ENCODE measurements at regions not wholly inside any gene's neighbourhood (a gene's known extent, or its start where the extent isn't known, plus 50 kb on each side); places are given as distances from the start of the nearest gene placed in this dataset.

DNA sequence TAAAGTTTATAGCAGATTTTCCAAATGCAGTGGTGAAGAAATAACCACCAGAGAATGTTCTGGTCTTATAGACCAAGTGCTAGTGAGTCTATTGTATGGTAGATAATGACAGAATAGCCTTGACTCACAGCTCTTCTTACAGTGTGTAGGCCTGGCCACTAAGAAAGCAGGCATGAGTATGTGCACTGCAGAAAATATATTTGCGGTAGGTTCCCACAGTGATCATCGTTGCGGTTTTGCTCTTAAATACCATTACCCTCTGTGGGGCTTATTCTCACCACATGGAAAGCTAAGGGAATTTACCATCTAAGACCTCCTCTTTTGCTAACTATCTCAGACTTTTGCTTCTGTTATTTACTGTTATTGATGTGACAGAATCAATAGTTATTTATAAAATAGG lies 212.3 kb upstream of the SYNDIG1 start:
- Mint-ChIP-seq H3K4me1 (no peaks in the 10 kb centered on the region), H3K4me3 (no peak overlapping the region), H3K36me3 (no peaks in the 10 kb centered on the region), H3K9me3 (peaks cover 0 to 2% (median 0%) of the 10 kb centered on the region in 7 donors), H3K27ac (no peak overlapping the region), H3K27me3 (no peaks in the 10 kb centered on the region)
- ATAC-seq (ENCODE audit: low read depth in 2 of 2) = no peak
- DNase-seq = no peak

DNA sequence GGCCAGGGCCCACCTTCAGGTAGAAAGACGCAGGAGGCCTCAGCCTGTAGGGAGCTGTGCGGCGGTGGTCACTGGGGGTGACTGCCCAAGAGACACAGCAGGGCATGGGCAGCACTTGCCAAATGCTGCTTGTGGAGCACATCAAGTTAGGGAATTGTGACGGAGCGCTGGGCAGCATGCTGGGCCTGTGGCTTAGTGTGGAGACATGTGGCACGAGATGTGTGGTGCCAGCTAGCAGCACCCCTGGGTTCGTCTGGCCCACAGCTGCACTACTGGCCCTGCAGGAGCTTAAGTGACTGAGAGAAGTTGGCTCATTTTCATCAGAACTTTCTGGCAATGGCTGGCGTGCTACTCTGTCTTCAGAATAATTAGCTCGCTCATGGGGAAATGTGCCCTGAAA lies 213.1 kb upstream of the SYNDIG1 start:
- H3K27me3 Mint-ChIP-seq = no peaks in the 10 kb centered on the region
- H3K36me3 Mint-ChIP-seq = no peaks in the 10 kb centered on the region
- peaks cover 0 to 2% (median 0%) of the 10 kb centered on the region in 7 donors for H3K9me3 Mint-ChIP-seq
- no peak for ATAC-seq (ENCODE audit: low read depth in 2 of 2)
- DNase-seq = no peak
- H3K4me3 Mint-ChIP-seq = no peak overlapping the region
- H3K4me1 Mint-ChIP-seq = no peaks in the 10 kb centered on the region
- no peak overlapping the region for H3K27ac Mint-ChIP-seq

DNA sequence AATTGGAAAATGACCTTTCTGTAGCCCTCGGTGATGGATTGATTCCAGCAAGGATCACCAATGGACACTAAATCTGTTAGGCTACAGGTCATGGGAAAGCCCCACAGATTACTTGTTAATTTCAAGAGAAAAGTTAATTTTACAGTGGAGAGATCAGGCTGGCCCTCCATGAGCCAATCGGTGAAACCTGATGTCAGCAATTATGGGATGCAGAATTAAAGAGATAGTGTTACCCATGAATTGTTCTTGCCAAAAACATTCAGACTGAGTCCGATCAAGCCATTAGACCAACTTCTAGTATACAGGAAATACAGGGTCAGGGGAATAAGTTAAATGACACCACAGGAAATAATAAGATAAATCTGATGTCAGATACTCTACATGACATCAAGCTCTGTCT lies 214.9 kb upstream of the SYNDIG1 start:
- Mint-ChIP-seq H3K9me3 (no peaks in the 10 kb centered on the region), H3K27ac (peak overlapping the region in 1 of 6 donors; percentile 46), H3K27me3 (peaks cover 0 to 6% (median 4%) of the 10 kb centered on the region in 3 donors), H3K36me3 (no peaks in the 10 kb centered on the region), H3K4me3 (no peak overlapping the region), H3K4me1 (no peaks in the 10 kb centered on the region)
- DNase-seq (no peak), ATAC-seq (ENCODE audit: low read depth in 2 of 2) (no peak)

DNA sequence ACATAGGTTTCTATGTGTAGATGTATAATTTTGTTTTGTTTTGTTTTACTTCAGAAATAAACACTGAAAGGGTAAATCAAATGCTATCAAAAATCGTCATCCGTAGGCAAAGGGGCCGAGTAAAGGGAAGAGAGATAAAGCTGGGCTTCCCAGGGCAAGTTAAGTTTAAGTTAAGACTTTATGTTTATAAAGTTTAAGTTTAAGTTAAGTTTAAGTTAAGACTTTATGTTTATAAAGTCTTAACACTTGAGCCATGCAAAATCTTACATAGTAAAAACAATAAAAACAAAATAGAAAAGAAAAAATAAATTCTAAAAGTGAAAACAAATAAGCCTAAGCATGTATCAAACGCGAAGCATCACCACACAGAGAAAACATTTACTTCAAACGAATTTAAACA lies 216.1 kb upstream of the SYNDIG1 start:
- no peak overlapping the region for H3K27ac Mint-ChIP-seq
- no peak overlapping the region for H3K4me3 Mint-ChIP-seq
- DNase-seq (no peak), ATAC-seq (ENCODE audit: low read depth in 2 of 2) (no peak)
- no peaks in the 10 kb centered on the region for H3K9me3 Mint-ChIP-seq
- peaks cover 0 to 15% (median 6%) of the 10 kb centered on the region in 3 donors for H3K27me3 Mint-ChIP-seq
- H3K36me3 Mint-ChIP-seq = no peaks in the 10 kb centered on the region
- H3K4me1 Mint-ChIP-seq = no peaks in the 10 kb centered on the region

DNA sequence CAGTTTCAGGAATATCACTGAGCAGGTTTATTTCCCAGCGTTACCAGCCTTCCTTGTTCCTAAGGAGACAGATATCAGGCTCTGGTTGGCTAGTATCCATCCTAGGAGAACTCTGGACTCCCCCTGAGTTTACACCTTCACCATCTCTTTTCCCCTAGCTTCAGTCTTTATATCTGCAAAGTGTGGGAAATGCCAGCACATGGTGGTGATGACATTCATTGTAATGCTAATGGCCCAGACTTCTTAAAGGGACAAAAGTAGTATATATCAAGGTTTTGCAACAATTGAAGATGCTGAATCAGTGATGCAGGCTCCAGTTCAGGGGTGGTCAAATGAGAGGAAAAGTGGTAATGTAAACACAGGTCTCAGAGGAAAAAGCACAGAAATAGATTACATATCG lies 224.3 kb upstream of the SYNDIG1 start:
- H3K4me3 Mint-ChIP-seq = no peak overlapping the region
- H3K27ac Mint-ChIP-seq = no peak overlapping the region
- peaks cover 0 to 15% (median 3%) of the 10 kb centered on the region in 7 donors for H3K9me3 Mint-ChIP-seq
- ATAC-seq (ENCODE audit: low read depth in 2 of 2) (no peak), DNase-seq (no peak)
- no peaks in the 10 kb centered on the region for H3K4me1 Mint-ChIP-seq
- H3K27me3 Mint-ChIP-seq = peaks cover 25 to 66% (median 28%) of the 10 kb centered on the region in 3 donors
- H3K36me3 Mint-ChIP-seq = no peaks in the 10 kb centered on the region

DNA sequence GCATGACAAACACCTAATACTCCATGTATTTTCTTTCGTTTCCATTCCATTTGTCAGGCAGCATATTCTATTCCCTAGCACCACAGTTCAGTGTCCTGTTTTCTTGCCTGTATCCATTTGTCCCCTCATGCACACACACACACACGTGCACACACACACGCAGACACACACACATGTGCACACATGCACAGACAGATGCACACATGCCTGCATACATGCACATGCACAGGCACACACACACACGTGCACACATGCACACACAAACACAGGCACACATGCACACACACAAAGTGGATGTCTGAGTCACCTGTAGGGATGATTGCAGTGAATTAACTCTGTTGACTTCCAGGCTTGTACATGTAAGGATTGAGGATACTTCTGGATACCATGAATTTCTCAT lies 226.7 kb upstream of the SYNDIG1 start:
- ATAC-seq (ENCODE audit: low read depth in 2 of 2) (no peak), DNase-seq (no peak)
- no peak overlapping the region for H3K27ac Mint-ChIP-seq
- no peak overlapping the region for H3K4me3 Mint-ChIP-seq
- H3K4me1 Mint-ChIP-seq = no peaks in the 10 kb centered on the region
- peaks cover 0 to 11% (median 0%) of the 10 kb centered on the region in 7 donors for H3K9me3 Mint-ChIP-seq
- H3K27me3 Mint-ChIP-seq = peaks cover 19 to 46% (median 24%) of the 10 kb centered on the region in 3 donors
- H3K36me3 Mint-ChIP-seq = no peaks in the 10 kb centered on the region

DNA sequence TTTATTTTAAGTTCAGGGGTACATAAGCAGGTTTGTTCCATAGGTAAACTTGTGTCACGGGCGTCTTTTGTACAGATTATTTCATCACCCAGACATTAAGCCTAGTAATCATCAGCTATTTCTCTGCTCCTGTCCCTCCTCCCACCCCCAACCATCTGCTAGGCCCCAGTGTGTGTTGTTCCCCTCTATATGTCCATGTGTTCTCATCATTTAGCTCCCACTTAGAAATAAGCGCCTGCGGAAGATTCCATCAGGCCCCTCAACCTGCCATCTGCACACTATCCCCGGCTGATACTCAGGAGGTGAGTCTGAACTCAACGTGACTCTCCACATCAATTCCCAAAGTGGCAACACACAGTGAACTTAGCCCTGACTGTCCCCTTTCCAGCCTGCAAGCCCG lies 228.0 kb upstream of the SYNDIG1 start:
- no peak overlapping the region for H3K4me3 Mint-ChIP-seq
- H3K27ac Mint-ChIP-seq = no peak overlapping the region
- no peaks in the 10 kb centered on the region for H3K4me1 Mint-ChIP-seq
- H3K9me3 Mint-ChIP-seq = peaks cover 0 to 6% (median 0%) of the 10 kb centered on the region in 7 donors
- ATAC-seq (ENCODE audit: low read depth in 2 of 2) = no peak
- H3K36me3 Mint-ChIP-seq = no peaks in the 10 kb centered on the region
- H3K27me3 Mint-ChIP-seq = peaks cover 19 to 45% (median 21%) of the 10 kb centered on the region in 3 donors
- DNase-seq = no peak

DNA sequence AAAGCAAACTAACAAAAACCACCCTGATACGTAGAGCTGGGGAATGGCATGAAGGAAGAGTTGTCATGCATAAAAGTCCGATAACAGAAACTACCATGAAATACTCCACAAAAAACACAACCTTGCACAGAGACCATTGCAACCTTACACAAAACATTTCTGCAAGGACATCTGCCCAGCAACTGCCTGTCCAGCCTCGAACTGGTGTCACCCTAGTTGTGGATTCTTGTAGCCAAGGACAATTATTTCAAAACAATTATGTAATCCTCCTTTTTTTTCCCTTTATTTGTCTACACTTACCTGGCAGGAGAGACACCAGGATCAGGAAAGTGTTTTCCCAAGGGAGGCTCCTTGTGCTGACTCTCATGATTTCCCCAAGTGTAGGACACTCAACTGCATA lies 232.5 kb upstream of the SYNDIG1 start:
- Mint-ChIP-seq H3K36me3 (no peaks in the 10 kb centered on the region), H3K4me1 (no peaks in the 10 kb centered on the region), H3K27ac (no peak overlapping the region), H3K27me3 (peaks cover 0 to 13% (median 0%) of the 10 kb centered on the region in 3 donors), H3K4me3 (no peak overlapping the region), H3K9me3 (peaks cover 0 to 3% (median 0%) of the 10 kb centered on the region in 7 donors)
- no peak for ATAC-seq (ENCODE audit: low read depth in 2 of 2)
- no peak for DNase-seq

DNA sequence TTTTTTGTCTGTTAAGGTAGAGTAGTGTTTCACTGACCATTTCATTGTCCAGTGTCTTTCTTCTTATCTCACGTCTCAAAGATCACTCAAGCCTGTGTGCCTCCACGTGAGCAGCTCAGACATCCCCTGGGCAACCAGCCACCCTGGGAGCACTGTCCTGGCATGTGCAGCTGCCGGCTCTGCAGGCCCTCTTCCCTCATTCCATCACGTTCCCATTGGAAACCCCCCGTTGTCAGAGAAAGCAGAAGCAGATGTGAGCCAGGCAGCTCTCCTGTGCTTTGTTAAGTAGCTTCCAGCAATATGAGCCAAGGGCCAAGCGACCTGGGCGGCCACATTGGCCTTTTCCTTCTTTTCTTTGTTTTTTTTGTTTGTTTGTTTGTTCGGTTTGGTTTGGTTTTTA lies 233.2 kb upstream of the SYNDIG1 start:
- Mint-ChIP-seq H3K36me3 (no peaks in the 10 kb centered on the region), H3K4me3 (no peak overlapping the region), H3K4me1 (no peaks in the 10 kb centered on the region), H3K27me3 (peaks cover 0 to 8% (median 0%) of the 10 kb centered on the region in 3 donors), H3K27ac (no peak overlapping the region), H3K9me3 (peaks cover 0 to 3% (median 0%) of the 10 kb centered on the region in 7 donors)
- no peak for ATAC-seq (ENCODE audit: low read depth in 2 of 2)
- DNase-seq = no peak

DNA sequence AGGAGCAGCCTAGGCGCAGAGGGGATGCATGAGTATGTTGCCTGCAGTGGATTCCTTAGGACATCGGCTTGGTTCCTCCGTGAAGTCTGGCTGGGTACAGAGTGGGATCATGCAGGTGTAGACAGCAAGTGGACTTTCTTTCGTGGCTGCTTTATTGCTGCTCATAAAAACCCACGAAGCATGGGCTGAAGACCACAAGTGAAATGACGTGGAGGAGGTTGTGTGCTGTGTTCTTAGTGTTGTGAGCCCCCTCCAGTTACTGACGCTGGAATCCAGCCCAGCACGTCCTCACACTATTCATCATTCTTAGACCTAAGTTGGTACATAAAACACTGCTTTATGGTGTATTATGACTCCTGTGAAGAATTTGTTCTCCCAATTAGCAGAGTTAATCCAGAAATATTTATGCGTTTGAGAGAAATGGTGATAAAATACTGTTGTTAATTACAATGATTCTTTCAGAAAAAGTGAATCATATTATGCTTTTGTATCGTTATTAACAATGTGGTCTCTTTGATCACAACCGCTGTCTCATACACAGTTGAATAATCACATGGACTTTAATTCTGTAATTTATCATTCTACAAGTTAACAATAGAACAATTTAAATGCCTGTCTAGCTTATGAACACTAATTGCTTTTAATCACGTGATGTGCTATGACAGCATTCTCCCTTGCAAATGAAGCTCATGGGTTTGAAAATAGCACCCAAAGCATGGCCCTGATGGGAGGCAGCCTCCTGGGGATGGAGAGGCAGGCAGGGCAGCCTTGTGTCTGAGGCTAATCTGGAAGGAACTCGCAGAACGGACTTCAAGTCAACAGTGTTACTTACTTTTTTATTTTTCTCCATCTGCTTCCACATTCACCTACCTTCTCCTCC lies 233.9 kb upstream of the SYNDIG1 start:
- ATAC-seq (ENCODE audit: low read depth in 2 of 2) = no peak
- Mint-ChIP-seq H3K27me3 (peaks cover 0 to 8% (median 0%) of the 10 kb centered on the region in 3 donors), H3K27ac (peak overlapping the region in 1 of 6 donors; percentile 4), H3K4me1 (no peaks in the 10 kb centered on the region), H3K36me3 (no peaks in the 10 kb centered on the region), H3K4me3 (no peak overlapping the region), H3K9me3 (peaks cover 0 to 3% (median 0%) of the 10 kb centered on the region in 7 donors)
- DNase-seq = no peak

DNA sequence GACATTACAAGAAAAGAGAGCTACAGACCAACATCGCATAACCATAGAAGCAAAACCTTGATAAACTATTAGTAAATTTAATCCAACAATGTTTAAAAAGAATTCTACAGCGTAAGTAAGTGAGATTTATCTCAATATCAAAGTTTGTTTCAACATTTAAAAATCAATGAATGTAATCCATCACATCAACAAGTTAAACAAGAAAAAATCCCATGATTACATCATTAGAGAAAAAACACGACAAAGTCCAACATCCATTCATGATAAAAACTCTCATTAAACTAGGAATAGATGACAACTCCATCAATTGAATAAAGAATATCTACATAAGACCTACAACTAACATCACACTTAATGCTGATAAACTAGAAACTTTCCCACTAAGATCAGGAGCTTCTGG lies 239.0 kb upstream of the GGTLC1 start:
- H3K4me1 Mint-ChIP-seq = no peaks in the 10 kb centered on the region
- peaks cover 8 to 42% (median 21%) of the 10 kb centered on the region in 3 donors for H3K27me3 Mint-ChIP-seq
- no peak for DNase-seq
- no peak for ATAC-seq (ENCODE audit: low read depth in 2 of 2)
- no peaks in the 10 kb centered on the region for H3K36me3 Mint-ChIP-seq
- no peak overlapping the region for H3K27ac Mint-ChIP-seq
- peaks cover 0 to 2% (median 0%) of the 10 kb centered on the region in 7 donors for H3K9me3 Mint-ChIP-seq
- H3K4me3 Mint-ChIP-seq = no peak overlapping the region

DNA sequence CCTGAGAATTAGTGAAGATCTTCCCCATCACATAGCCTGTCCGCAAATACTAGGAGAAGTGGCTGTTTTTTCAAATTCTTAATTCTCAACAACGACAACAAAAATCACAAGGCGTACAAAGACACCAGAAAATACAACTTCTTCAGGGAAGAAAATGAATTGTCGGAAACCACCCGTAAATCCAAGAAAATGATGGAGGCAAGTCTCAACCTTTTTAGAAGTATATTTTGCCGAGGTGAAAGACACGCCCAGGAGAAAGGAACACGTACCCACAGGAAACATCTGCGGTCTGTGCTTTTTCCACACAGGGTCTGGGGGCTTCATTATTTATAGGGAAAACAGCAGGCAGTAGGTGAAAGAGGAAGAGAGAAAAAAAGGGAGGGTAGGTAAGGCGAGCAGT lies 223.9 kb upstream of the GGTLC1 start:
- peak overlapping the region in 1 of 8 donors; percentile 19 for H3K4me3 Mint-ChIP-seq
- peaks cover 10 to 20% (median 14%) of the 10 kb centered on the region in 7 donors for H3K9me3 Mint-ChIP-seq

DNA sequence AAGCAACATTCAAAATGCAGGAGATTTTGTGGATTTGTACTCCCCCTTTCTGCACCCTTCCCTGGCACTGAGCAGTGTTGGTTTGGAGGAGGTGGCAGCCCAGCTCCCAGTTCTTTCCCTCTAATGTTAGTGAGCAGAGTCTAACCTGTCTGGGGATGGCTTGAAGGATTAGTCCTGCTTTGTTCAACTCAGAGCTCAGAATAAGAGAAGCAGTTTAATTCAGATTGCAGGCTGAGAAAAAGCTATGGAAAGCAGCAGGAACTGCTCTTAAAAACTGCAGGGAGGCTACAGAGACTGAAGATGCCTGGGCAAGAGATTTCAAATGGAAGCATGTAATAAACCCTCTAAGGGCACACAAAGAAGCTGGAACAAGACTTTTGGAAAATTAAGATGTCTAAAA lies 223.4 kb upstream of the GGTLC1 start:
- H3K4me1 Mint-ChIP-seq = peaks cover 0 to 6% (median 0%) of the 10 kb centered on the region in 3 donors
- no peak overlapping the region for H3K27ac Mint-ChIP-seq
- H3K9me3 Mint-ChIP-seq = peaks cover 9 to 17% (median 13%) of the 10 kb centered on the region in 7 donors
- peaks cover 39 to 70% (median 62%) of the 10 kb centered on the region in 3 donors for H3K27me3 Mint-ChIP-seq
- no peak overlapping the region for H3K4me3 Mint-ChIP-seq
- DNase-seq (no peak), ATAC-seq (ENCODE audit: low read depth in 2 of 2) (no peak)
- peaks cover 0 to 18% of the 10 kb centered on the region in 2 donors for H3K36me3 Mint-ChIP-seq

More for the DNA sequence above, 223.9 kb upstream of the GGTLC1 start:
- ATAC-seq (ENCODE audit: low read depth in 2 of 2) = no peak
- Mint-ChIP-seq H3K27me3 (peaks cover 40 to 72% (median 61%) of the 10 kb centered on the region in 3 donors), H3K36me3 (peaks cover 0 to 20% of the 10 kb centered on the region in 2 donors), H3K4me1 (peaks cover 0 to 6% (median 0%) of the 10 kb centered on the region in 3 donors), H3K27ac (no peak overlapping the region)
- no peak for DNase-seq

DNA sequence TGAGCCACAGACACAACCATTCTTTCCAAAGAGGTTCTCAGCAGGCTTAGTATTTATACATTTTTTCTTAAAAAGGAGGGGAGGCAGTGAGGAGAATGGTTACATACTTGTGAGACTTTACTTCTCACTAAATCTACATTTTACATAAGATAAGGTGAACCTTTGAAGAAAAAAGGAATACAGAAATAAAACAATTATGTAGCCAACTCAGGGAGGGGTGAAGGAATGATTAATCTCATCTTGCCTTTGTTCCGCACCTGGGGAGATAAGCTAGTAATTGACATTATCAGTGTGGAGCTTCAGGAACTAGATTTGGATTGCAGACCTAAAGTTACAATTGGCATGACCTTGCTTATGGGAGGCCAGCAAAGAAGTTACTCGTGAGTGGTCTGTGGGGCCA lies 221.8 kb upstream of the GGTLC1 start:
- no peak for DNase-seq
- Mint-ChIP-seq H3K4me3 (no peak overlapping the region), H3K27ac (no peak overlapping the region)

More for the DNA sequence above, 221.8 kb upstream of the GGTLC1 start:
- H3K36me3 Mint-ChIP-seq = peaks cover 0 to 14% of the 10 kb centered on the region in 2 donors
- peaks cover 31 to 65% (median 60%) of the 10 kb centered on the region in 3 donors for H3K27me3 Mint-ChIP-seq
- peaks cover under 1 to 14% (median 9%) of the 10 kb centered on the region in 7 donors for H3K9me3 Mint-ChIP-seq
- peaks cover 0 to 6% (median 0%) of the 10 kb centered on the region in 3 donors for H3K4me1 Mint-ChIP-seq
- ATAC-seq (ENCODE audit: low read depth in 2 of 2) = no peak
